Parathyroid adenoma (tissue), 2 donors: ENCODE measurements at regions not wholly inside any gene's neighbourhood (a gene's known extent, or its start where the extent isn't known, plus 50 kb on each side); places are given as distances from the start of the nearest gene placed in this dataset.

Experiments
- H2AFZ ChIP-seq: fragments of 300-600 bp; sonication (generic); one replicate; pipeline ENCODE4 v1.7.0; 2017; ENCODE audit warnings: antibody characterized with exemption, mild to moderate bottlenecking
- H3K27ac ChIP-seq: fragments of 300-600 bp; sonication (generic); one replicate; pipeline ENCODE4 v1.7.0; 2017
- H3K27me3 ChIP-seq: fragments of 300-600 bp; sonication (generic); one replicate; pipeline ENCODE4 v1.7.0; 2017; ENCODE audit warnings: low read length; ENCODE audit not compliant: control insufficient read depth, insufficient read depth
- H3K36me3 ChIP-seq: fragments of 300-600 bp; sonication (generic); one replicate; pipeline ENCODE4 v1.7.0; 2017; ENCODE audit warnings: low read length; ENCODE audit not compliant: control insufficient read depth, insufficient read depth
- H3K4me1 ChIP-seq: fragments of 300-600 bp; sonication (generic); one replicate; pipeline ENCODE4 v1.7.0; 2017; ENCODE audit warnings: control low read depth
- H3K4me2 ChIP-seq: fragments of 300-600 bp; sonication (generic); one replicate; pipeline ENCODE4 v1.7.0; 2017; ENCODE audit warnings: low read length
- H3K4me3 ChIP-seq: fragments of 300-600 bp; sonication (generic); one replicate; pipeline ENCODE4 v1.7.0; 2017; ENCODE audit warnings: low read depth, low read length
- H3K79me2 ChIP-seq: fragments of 300-600 bp; sonication (generic); one replicate; pipeline ENCODE4 v1.7.0; 2017; ENCODE audit warnings: control low read depth
- H3K9ac ChIP-seq: fragments of 300-600 bp; sonication (generic); one replicate; pipeline ENCODE4 v1.7.0; 2017; ENCODE audit warnings: mild to moderate bottlenecking
- H3K9me3 ChIP-seq: fragments of 300-600 bp; sonication (generic); one replicate; pipeline ENCODE4 v1.7.0; 2017; ENCODE audit warnings: low read length; ENCODE audit not compliant: control insufficient read depth
- CTCF ChIP-seq: fragments of 300-600 bp; sonication (generic); IDR thresholded peaks from one replicate; pipeline ENCODE4 v1.7.0; 2017; ENCODE audit warnings: antibody characterized with exemption, mild to moderate bottlenecking
- donor health status: primary hyperparathyroidism.

- H3K79me2 ChIP-seq: no peaks in the 10 kb centered on the region
- H3K4me2 ChIP-seq: no peak overlapping the region
- TF ChIP-seq CTCF: no peak
- no peak overlapping the region for H2AFZ ChIP-seq
- no peaks in the 10 kb centered on the region for H3K36me3 ChIP-seq
- H3K4me1 ChIP-seq: no peaks in the 10 kb centered on the region
- no peak overlapping the region for H3K9ac ChIP-seq
- H3K4me3 ChIP-seq: no peak overlapping the region
- H3K27me3 ChIP-seq: no peaks in the 10 kb centered on the region
- H3K9me3 ChIP-seq: no peaks in the 10 kb centered on the region
- H3K27ac ChIP-seq: no peak overlapping the region
Measured at GRCh38 chr5:66249920-66250319, 105.8 kb downstream of the SREK1 start.

GRCh38 chr5:66252849-66253248 lies 108.7 kb downstream of the SREK1 start:
- H2AFZ ChIP-seq: no peak overlapping the region
- no peaks in the 10 kb centered on the region for H3K9me3 ChIP-seq
- no peak overlapping the region for H3K4me2 ChIP-seq

GRCh38 chr5:66255714-66256113 lies 111.6 kb downstream of the SREK1 start:
- Histone ChIP-seq H3K27ac (no peak overlapping the region), H3K27me3 (no peaks in the 10 kb centered on the region), H3K9ac (no peak overlapping the region), H3K4me2 (no peak overlapping the region), H3K36me3 (no peaks in the 10 kb centered on the region), H3K79me2 (no peaks in the 10 kb centered on the region), H3K4me3 (no peak overlapping the region), H3K4me1 (no peaks in the 10 kb centered on the region), H3K9me3 (no peaks in the 10 kb centered on the region), H2AFZ (no peak overlapping the region)
- no peak for TF ChIP-seq CTCF

More at GRCh38 chr5:66252849-66253248, 108.7 kb downstream of the SREK1 start:
- no peaks in the 10 kb centered on the region for H3K36me3 ChIP-seq
- H3K4me3 ChIP-seq: no peak overlapping the region
- no peaks in the 10 kb centered on the region for H3K27me3 ChIP-seq
- no peak for TF ChIP-seq CTCF
- H3K27ac ChIP-seq: no peak overlapping the region
- H3K79me2 ChIP-seq: no peaks in the 10 kb centered on the region
- no peak overlapping the region for H3K9ac ChIP-seq
- no peaks in the 10 kb centered on the region for H3K4me1 ChIP-seq

DNA sequence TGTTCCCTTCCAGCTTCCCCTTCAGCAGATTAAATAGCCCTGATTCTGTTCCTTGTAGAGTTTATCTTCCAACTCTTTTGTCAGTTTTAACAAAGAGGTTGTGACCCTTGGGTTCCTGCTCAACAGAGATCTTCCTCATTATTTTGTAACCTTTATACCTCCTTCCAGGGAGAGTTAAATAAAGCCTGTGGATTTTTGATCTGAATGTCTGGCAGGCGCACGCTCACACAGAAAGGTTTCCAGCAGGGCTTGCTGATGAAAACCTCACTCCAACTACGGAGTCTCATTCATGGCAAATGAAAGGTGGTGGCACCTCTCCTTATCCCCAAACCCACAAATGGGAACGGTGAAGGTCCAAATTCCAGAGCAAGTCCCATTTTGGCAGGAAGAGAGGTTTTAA lies 129.0 kb downstream of the SREK1 start:
- H3K9ac ChIP-seq: no peak overlapping the region
- no peaks in the 10 kb centered on the region for H3K4me1 ChIP-seq
- no peak for TF ChIP-seq CTCF
- no peaks in the 10 kb centered on the region for H3K79me2 ChIP-seq
- no peaks in the 10 kb centered on the region for H3K36me3 ChIP-seq
- H3K27me3 ChIP-seq: no peaks in the 10 kb centered on the region
- no peak overlapping the region for H3K27ac ChIP-seq
- H3K9me3 ChIP-seq: no peaks in the 10 kb centered on the region
- no peak overlapping the region for H2AFZ ChIP-seq
- H3K4me2 ChIP-seq: no peak overlapping the region
- no peak overlapping the region for H3K4me3 ChIP-seq

DNA sequence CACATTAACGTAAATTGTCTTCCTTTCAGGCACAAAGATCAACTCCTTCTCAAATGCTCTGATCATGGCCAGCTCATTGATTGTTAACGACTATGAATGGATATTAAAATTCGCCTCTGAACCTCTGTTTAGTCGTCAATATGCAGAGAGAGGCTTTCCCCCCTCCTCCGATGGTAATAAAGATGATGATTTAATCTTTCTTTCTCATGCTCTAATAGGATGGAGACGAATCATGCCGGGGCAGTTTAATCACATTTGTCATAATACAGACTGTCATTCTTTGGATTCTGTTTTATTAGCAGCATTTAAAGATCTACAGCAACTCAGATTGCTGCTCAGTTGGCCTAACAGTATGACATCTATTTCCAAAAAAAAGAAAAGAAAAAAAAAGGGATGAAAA lies 132.9 kb downstream of the SREK1 start:
- Histone ChIP-seq H3K36me3 (no peaks in the 10 kb centered on the region), H3K79me2 (no peaks in the 10 kb centered on the region), H2AFZ (no peak overlapping the region), H3K27me3 (no peaks in the 10 kb centered on the region), H3K4me1 (no peaks in the 10 kb centered on the region), H3K9ac (no peak overlapping the region), H3K9me3 (no peaks in the 10 kb centered on the region), H3K4me2 (no peak overlapping the region), H3K4me3 (no peak overlapping the region), H3K27ac (no peak overlapping the region)
- TF ChIP-seq CTCF: no peak
